Mesenchymal stem cell (in vitro differentiated cells and primary cell): ENCODE measurements at regions not wholly inside any gene's neighbourhood (a gene's known extent, or its start where the extent isn't known, plus 50 kb on each side); places are given as distances from the start of the nearest gene placed in this dataset.

Experiments used
- DNase-seq: peaks from one replicate; pipeline ENCODE4 v3.0.0-alpha.2; 2013
- H2AFZ ChIP-seq: one replicate; pipeline ENCODE4 v1.6.1; 2013; ENCODE audit warnings: low read depth, mild to moderate bottlenecking, control low read depth, inconsistent platforms, low read length, moderate library complexity
- H2AK5ac ChIP-seq: 2 replicates; pipeline ENCODE4 v1.6.1; 2013; ENCODE audit warnings: low read length, moderate library complexity, mild to moderate bottlenecking, inconsistent platforms; ENCODE audit not compliant: severe bottlenecking
- H2BK120ac ChIP-seq: one replicate; pipeline ENCODE4 v1.6.1; 2013; ENCODE audit warnings: low read depth, mild to moderate bottlenecking, inconsistent platforms, low read length, moderate library complexity
- H2BK12ac ChIP-seq, 2 experiments: one replicate each; pipeline ENCODE4 v1.6.1; 2013; ENCODE audit warnings: inconsistent platforms in 2 of 2, low read length in 2 of 2, mild to moderate bottlenecking in 2 of 2, moderate library complexity in 2 of 2, control low read depth in 1 of 2
- H2BK15ac ChIP-seq: one replicate; pipeline ENCODE4 v1.6.1; 2013; ENCODE audit warnings: mild to moderate bottlenecking, low read depth, inconsistent platforms; ENCODE audit not compliant: poor library complexity, severe bottlenecking
- H2BK5ac ChIP-seq: 2 replicates; pipeline ENCODE4 v1.6.1; 2013; ENCODE audit warnings: low read depth, mild to moderate bottlenecking, low read length, control low read depth, inconsistent platforms; ENCODE audit not compliant: poor library complexity, severe bottlenecking
- H3K14ac ChIP-seq, 2 experiments: one replicate each; pipeline ENCODE4 v1.6.1; 2013; ENCODE audit warnings: inconsistent platforms in 2 of 2, low read length in 2 of 2, control low read depth in 1 of 2, mild to moderate bottlenecking in 1 of 2, moderate library complexity in 1 of 2
- H3K18ac ChIP-seq, 2 experiments: one replicate each; pipeline ENCODE4 v1.6.1; 2013; ENCODE audit warnings: inconsistent platforms in 2 of 2, low read length in 2 of 2, control low read depth in 1 of 2, low read depth in 1 of 2, mild to moderate bottlenecking in 1 of 2
- H3K23ac ChIP-seq, 2 experiments: one replicate each; pipeline ENCODE4 v1.6.1; 2013; ENCODE audit warnings: inconsistent platforms in 2 of 2, low read length in 2 of 2, mild to moderate bottlenecking in 2 of 2, moderate library complexity in 2 of 2, control low read depth in 1 of 2
- H3K27ac ChIP-seq: 2 replicates; pipeline ENCODE4 v1.5.1; 2013; ENCODE audit warnings: mild to moderate bottlenecking, moderate library complexity, low read length, control low read depth, inconsistent platforms; ENCODE audit not compliant: poor library complexity, severe bottlenecking
- H3K27me3 ChIP-seq, 2 experiments: 2 replicates each; pipeline versions ENCODE4 v1.6.1 to v1.7.0; 2013; ENCODE audit warnings: low read length in 2 of 2, mild to moderate bottlenecking in 2 of 2, moderate library complexity in 2 of 2, control low read depth in 1 of 2, inconsistent platforms in 1 of 2; ENCODE audit not compliant: control insufficient read depth in 1 of 2, insufficient read depth in 1 of 2
- H3K36me3 ChIP-seq, 2 experiments: 2 replicates each; pipeline versions ENCODE4 v1.6.1 to v1.7.0; 2013; ENCODE audit warnings: low read length in 2 of 2, control low read depth in 1 of 2, inconsistent platforms in 1 of 2, low read depth in 1 of 2, mild to moderate bottlenecking in 1 of 2; ENCODE audit not compliant: insufficient read depth in 2 of 2, control insufficient read depth in 1 of 2
- H3K4ac ChIP-seq, 2 experiments: one replicate each; pipeline ENCODE4 v1.6.1; 2013; ENCODE audit warnings: inconsistent platforms in 2 of 2, low read length in 2 of 2, mild to moderate bottlenecking in 2 of 2, moderate library complexity in 2 of 2, control low read depth in 1 of 2, low read depth in 1 of 2
- H3K4me1 ChIP-seq: 2 replicates; pipeline ENCODE4 v1.6.1; 2013; ENCODE audit warnings: low read depth, low read length, control low read depth; ENCODE audit not compliant: control insufficient read depth, insufficient read depth
- H3K4me2 ChIP-seq: 2 replicates; pipeline ENCODE4 v1.6.1; 2013; ENCODE audit warnings: low read length, mild to moderate bottlenecking, inconsistent platforms; ENCODE audit not compliant: poor library complexity, severe bottlenecking
- H3K4me3 ChIP-seq, 2 experiments: 2 replicates each; pipeline versions ENCODE4 v1.5.1 to v1.7.0; 2013; ENCODE audit warnings: low read length in 2 of 2, mild to moderate bottlenecking in 2 of 2, control low read depth in 1 of 2, low read depth in 1 of 2; ENCODE audit not compliant: insufficient read depth in 1 of 2
- H3K79me1 ChIP-seq: replicated peaks from 2 replicates; pipeline ENCODE4 v1.6.1; 2013; ENCODE audit warnings: mild to moderate bottlenecking, control low read depth, low read length, inconsistent platforms; ENCODE audit not compliant: poor library complexity, severe bottlenecking
- H3K9ac ChIP-seq: 2 replicates; pipeline ENCODE4 v1.7.0; 2013; ENCODE audit warnings: mild to moderate bottlenecking, low read length, moderate library complexity
- H3K9me3 ChIP-seq: 2 replicates; pipeline ENCODE4 v1.7.0; 2013; ENCODE audit warnings: mild to moderate bottlenecking, low read length; ENCODE audit not compliant: control insufficient read depth
- H4K8ac ChIP-seq: one replicate; pipeline ENCODE4 v1.6.1; 2013; ENCODE audit warnings: inconsistent platforms, mild to moderate bottlenecking, low read length, moderate library complexity
- H4K91ac ChIP-seq: one replicate; pipeline ENCODE4 v1.6.1; 2013; ENCODE audit warnings: mild to moderate bottlenecking, low read length, inconsistent platforms
- WGBS: methylation state at CpG from one replicate; pipeline ENCODE4 v1.1.7; 2013; ENCODE audit warnings: mixed read lengths; 5-methylcytosine and 5-hydroxymethylcytosine counted together

- no peak overlapping the region for H2AFZ ChIP-seq
- H3K79me1 ChIP-seq = no peaks in the 10 kb centered on the region
- H3K23ac ChIP-seq = no peak overlapping the region
- H3K36me3 ChIP-seq = no peaks in the 10 kb centered on the region
- no peak overlapping the region for H3K4me3 ChIP-seq
- H4K91ac ChIP-seq = no peak overlapping the region
- no peak overlapping the region for H2BK5ac ChIP-seq
- H2AK5ac ChIP-seq = no peak overlapping the region
- no peak overlapping the region for H2BK15ac ChIP-seq
- H3K9ac ChIP-seq = no peak overlapping the region
- no peak for DNase-seq
- no peak overlapping the region for H2BK120ac ChIP-seq
- no peak overlapping the region for H3K4ac ChIP-seq
- H3K14ac ChIP-seq = no peak overlapping the region
- no peak overlapping the region for H4K8ac ChIP-seq
- no peak overlapping the region for H3K18ac ChIP-seq
- no peak overlapping the region for H2BK12ac ChIP-seq
- H3K4me1 ChIP-seq = no peaks in the 10 kb centered on the region
- H3K27me3 ChIP-seq = peaks cover 8 to 12% of the 10 kb centered on the region in 2 experiments
- no peak overlapping the region for H3K4me2 ChIP-seq
- H3K9me3 ChIP-seq = no peaks in the 10 kb centered on the region
- H3K27ac ChIP-seq = no peak overlapping the region
Measured at GRCh38 chr12:113604666-113605065, 133.0 kb upstream of the LHX5 start.

GRCh38 chr12:113601656-113602263 is 130.1 kb upstream of the LHX5 start:
- Histone ChIP-seq H3K36me3 (no peaks in the 10 kb centered on the region), H3K18ac (no peak overlapping the region), H3K9ac (no peak overlapping the region), H3K27ac (no peak overlapping the region), H3K27me3 (peaks cover 0 to 7% of the 10 kb centered on the region in 2 experiments), H3K14ac (no peak overlapping the region), H4K91ac (no peak overlapping the region), H3K4me3 (no peak overlapping the region), H2BK5ac (no peak overlapping the region), H2BK120ac (no peak overlapping the region), H2BK12ac (no peak overlapping the region), H3K4ac (no peak overlapping the region), H3K4me1 (no peaks in the 10 kb centered on the region), H3K23ac (no peak overlapping the region), H3K4me2 (no peak overlapping the region), H3K9me3 (no peaks in the 10 kb centered on the region), H3K79me1 (no peaks in the 10 kb centered on the region), H2AFZ (no peak overlapping the region), H2BK15ac (no peak overlapping the region), H4K8ac (no peak overlapping the region), H2AK5ac (no peak overlapping the region)
- 13% methylated on average over 1 of the region's 3 CpGs for WGBS
- DNase-seq = no peak

GRCh38 chr12:113598815-113599406 is 127.2 kb upstream of the LHX5 start:
- Histone ChIP-seq H2AFZ (no peak overlapping the region), H3K27me3 (peaks cover 0 to 8% of the 10 kb centered on the region in 2 experiments), H4K91ac (no peak overlapping the region), H3K9ac (no peak overlapping the region), H2BK5ac (no peak overlapping the region), H3K27ac (no peak overlapping the region), H2BK120ac (no peak overlapping the region), H3K23ac (no peak overlapping the region), H3K4me1 (no peaks in the 10 kb centered on the region), H3K18ac (no peak overlapping the region), H3K79me1 (no peaks in the 10 kb centered on the region), H2AK5ac (no peak overlapping the region), H3K9me3 (peaks cover 5% of the 10 kb centered on the region), H3K4me3 (no peak overlapping the region), H2BK15ac (no peak overlapping the region), H3K4me2 (no peak overlapping the region), H3K36me3 (no peaks in the 10 kb centered on the region), H2BK12ac (no peak overlapping the region), H3K14ac (no peak overlapping the region), H4K8ac (no peak overlapping the region), H3K4ac (no peak overlapping the region)
- no peak for DNase-seq
- WGBS = 59% methylated on average over 10 of the region's 11 CpGs

- Histone ChIP-seq H3K27me3 (peaks cover 20 to 29% of the 10 kb centered on the region in 2 experiments), H3K9ac (no peak overlapping the region), H3K79me1 (no peaks in the 10 kb centered on the region), H3K23ac (no peak overlapping the region), H2BK12ac (no peak overlapping the region), H3K36me3 (no peaks in the 10 kb centered on the region), H4K91ac (no peak overlapping the region), H3K14ac (no peak overlapping the region), H2BK120ac (no peak overlapping the region), H2BK15ac (no peak overlapping the region), H3K4me3 (no peak overlapping the region), H3K4me2 (no peak overlapping the region), H2AFZ (no peak overlapping the region), H2BK5ac (no peak overlapping the region), H2AK5ac (no peak overlapping the region), H3K18ac (no peak overlapping the region), H3K27ac (no peak overlapping the region), H3K9me3 (peaks cover 5% of the 10 kb centered on the region), H4K8ac (no peak overlapping the region), H3K4me1 (peaks cover 2% of the 10 kb centered on the region), H3K4ac (no peak overlapping the region)
- no peak for DNase-seq
- WGBS = 80% methylated on average over 1 of the region's 2 CpGs
Measured at GRCh38 chr12:113594967-113595366, 123.3 kb upstream of the LHX5 start.
